B cell (primary cell): ENCODE measurements at regions not wholly inside any gene's neighbourhood (a gene's known extent, or its start where the extent isn't known, plus 50 kb on each side); places are given as distances from the start of the nearest gene placed in this dataset.

Experiments
- ATAC-seq: fragments of 200-7000 bp; cut with Tn5 transposase; one replicate; pipeline ENCODE4 v1.10.0; 2021; ENCODE audit warnings: low read depth, mild to moderate bottlenecking, moderate number of reproducible peaks, moderate library complexity
- CTCF ChIA-PET: fragments of 350-600 bp; sonication (Branson Sonifier 250); formaldehyde crosslinking; loops from one replicate; lab custom pipeline; 2021; ENCODE audit warnings: antibody characterized with exemption, inconsistent platforms; lab: Charles Lee
- POLR2A ChIA-PET: fragments of 350-600 bp; sonication (Branson Sonifier 250); formaldehyde crosslinking; loops from one replicate; lab custom pipeline; 2021; ENCODE audit warnings: antibody characterized with exemption; lab: Charles Lee
- DNase-seq: peaks from one replicate; pipeline ENCODE4 v3.0.0; 2013
- H2AFZ ChIP-seq: 2 replicates; pipeline ENCODE4 v1.6.1; 2012; ENCODE audit warnings: mild to moderate bottlenecking, low read depth, low read length; ENCODE audit not compliant: insufficient read depth, poor library complexity, severe bottlenecking
- H3K27ac ChIP-seq, 2 donors: 1 replicate in 1 of 2; 2 replicates in 1 of 2; pipeline ENCODE4 v1.5.1; 2012 to 2013; ENCODE audit warnings: low read length in 2 of 2, mild to moderate bottlenecking in 2 of 2, moderate library complexity in 1 of 2
- H3K27me3 ChIP-seq, 4 experiments: fragments of 200-600 bp in 1 of 4; sonication (generic) in 1 of 4; replicated peaks in 1 of 4; 1 replicate in 2 of 4; 2 replicates in 2 of 4; pipeline versions ENCODE4 v1.6.1 to v1.7.0; 2013 to 2016; ENCODE audit warnings: low read length in 3 of 4, mild to moderate bottlenecking in 2 of 4, mixed read lengths in 1 of 4, moderate library complexity in 1 of 4; ENCODE audit not compliant: insufficient read depth in 4 of 4, control insufficient read depth in 3 of 4; ENCODE audit errors: control extremely low read depth in 1 of 4
- H3K36me3 ChIP-seq, 2 experiments: replicated peaks in 1 of 2; 1 replicate in 1 of 2; 2 replicates in 1 of 2; pipeline versions ENCODE4 v1.6.1 to v1.7.1; 2013; ENCODE audit warnings: low read length in 1 of 2; ENCODE audit not compliant: insufficient read depth in 2 of 2, control insufficient read depth in 1 of 2; ENCODE audit errors: control extremely low read depth in 1 of 2, extremely low read depth in 1 of 2
- H3K4me1 ChIP-seq, 2 donors: fragments of 200-600 bp in 1 of 2; sonication (generic) in 1 of 2; 1 replicate in 1 of 2; 2 replicates in 1 of 2; pipeline versions ENCODE4 v1.5.1 to v1.6.1; 2013 to 2017; ENCODE audit warnings: low read length in 2 of 2; ENCODE audit not compliant: control insufficient read depth in 2 of 2, insufficient read depth in 2 of 2
- H3K4me2 ChIP-seq: replicated peaks from 2 replicates; pipeline ENCODE3; 2012; ENCODE audit warnings: mild to moderate bottlenecking, low read depth, low read length; ENCODE audit not compliant: poor library complexity, severe bottlenecking
- H3K4me3 ChIP-seq, 5 experiments: fragments of 200-600 bp in 1 of 5; sonication (generic) in 1 of 5; 1 replicate in 3 of 5; 2 replicates in 2 of 5; pipeline versions ENCODE4 v1.5.1 to v1.7.0; 2011 to 2016; ENCODE audit warnings: low read length in 4 of 5, mild to moderate bottlenecking in 4 of 5, low read depth in 2 of 5, control low read depth in 1 of 5, moderate library complexity in 1 of 5; ENCODE audit not compliant: insufficient read depth in 1 of 5; ENCODE audit errors: control extremely low read depth in 1 of 5, extremely low read depth in 1 of 5
- H3K79me2 ChIP-seq: fragments of 200-600 bp; sonication (generic); one replicate; pipeline ENCODE4 v1.6.0; 2016; ENCODE audit warnings: low read length; ENCODE audit not compliant: control insufficient read depth, insufficient read depth
- H3K9ac ChIP-seq: fragments of 200-600 bp; sonication (generic); 2 replicates; pipeline ENCODE4 v1.6.1; 2017; ENCODE audit warnings: mild to moderate bottlenecking, low read length, moderate library complexity
- H3K9me3 ChIP-seq, 3 donors: one replicate each; pipeline versions ENCODE4 v1.6.1 to v1.7.1; 2013; ENCODE audit warnings: low read length in 2 of 3; ENCODE audit not compliant: control insufficient read depth in 2 of 3, insufficient read depth in 1 of 3; ENCODE audit errors: control extremely low read depth in 1 of 3
- H4K20me1 ChIP-seq: 2 replicates; pipeline ENCODE4 v1.6.0; 2012; ENCODE audit warnings: mild to moderate bottlenecking, low read length; ENCODE audit not compliant: insufficient read depth, control insufficient read depth, poor library complexity, severe bottlenecking
- H3K27ac Mint-ChIP-seq: one replicate; pipeline ENCODE4 v1.8.0; 2021; ENCODE audit warnings: mixed read lengths
- H3K27me3 Mint-ChIP-seq: one replicate; pipeline ENCODE4 v1.8.0; 2021; ENCODE audit warnings: mixed read lengths
- H3K4me1 Mint-ChIP-seq: one replicate; pipeline ENCODE4 v1.8.0; 2021; ENCODE audit warnings: mixed read lengths
- H3K4me3 Mint-ChIP-seq: one replicate; pipeline ENCODE4 v1.8.0; 2021; ENCODE audit warnings: mixed read lengths
- H3K9me3 Mint-ChIP-seq: one replicate; pipeline ENCODE4 v1.8.0; 2022; ENCODE audit warnings: mixed read lengths; ENCODE audit not compliant: insufficient read depth
- EZH2 ChIP-seq: IDR thresholded peaks from 2 replicates; pipeline ENCODE4 v1.6.1; 2012; ENCODE audit warnings: borderline replicate concordance, low read depth, mild to moderate bottlenecking, moderate library complexity, low read length; ENCODE audit not compliant: insufficient read depth, poor library complexity, severe bottlenecking
- WGBS: methylation state at CpG from one replicate; pipeline ENCODE4 v1.1.5; 2013; ENCODE audit warnings: missing lambda C conversion rate; ENCODE audit not compliant: insufficient coverage; 5-methylcytosine and 5-hydroxymethylcytosine counted together
- intact Hi-C: fragments of 100-400 bp; cut with micrococcal nuclease; formaldehyde crosslinking; loops from one replicate; pipeline ENCODE4 v1.10.0; 2022
- TF ChIP-seq, protein P1 (sequence below): fragments of 200-600 bp; IDR thresholded peaks from one replicate; pipeline ENCODE4 v1.8.0; 2022; ENCODE audit warnings: antibody characterized with exemption, mild to moderate bottlenecking

DNA sequence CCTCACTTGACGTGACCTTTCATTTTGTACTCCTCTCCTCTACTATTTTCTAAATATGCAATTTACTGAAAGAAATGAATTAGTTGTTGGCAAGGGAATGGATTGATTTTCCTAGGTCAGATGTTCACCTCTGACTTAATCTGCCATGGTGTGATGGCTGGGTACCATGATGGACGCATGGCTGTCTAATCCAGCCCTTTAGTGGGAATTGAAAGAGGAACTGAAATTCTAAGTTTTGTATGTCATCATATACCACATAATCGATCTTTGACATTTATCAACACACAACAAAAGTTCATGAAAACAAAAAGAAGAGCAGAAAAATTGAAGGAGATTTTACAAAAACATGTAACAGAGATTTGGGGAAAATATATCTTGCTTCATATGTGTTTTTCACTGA is 331.3 kb upstream of the SNX7 start:
- no peaks in the 10 kb centered on the region for H3K4me1 ChIP-seq
- Mint-ChIP-seq H3K9me3 (peaks cover 2% of the 10 kb centered on the region), H3K27ac (no peak overlapping the region), H3K4me3 (no peak overlapping the region), H3K27me3 (no peaks in the 10 kb centered on the region), H3K4me1 (no peaks in the 10 kb centered on the region)
- H3K27ac ChIP-seq = no peak overlapping the region
- no peaks in the 10 kb centered on the region for H3K36me3 ChIP-seq
- H3K9me3 ChIP-seq = no peaks in the 10 kb centered on the region
- WGBS = no CpG with 5 or more reads among the region's 3 CpGs
- ATAC-seq (no peak), DNase-seq (no peak)
- no peak overlapping the region for H2AFZ ChIP-seq
- ChIA-PET CTCF (no interaction called here), POLR2A (no interaction called here)
- no peaks in the 10 kb centered on the region for H4K20me1 ChIP-seq
- no peaks in the 10 kb centered on the region for H3K79me2 ChIP-seq
- TF ChIP-seq, protein P1, sequence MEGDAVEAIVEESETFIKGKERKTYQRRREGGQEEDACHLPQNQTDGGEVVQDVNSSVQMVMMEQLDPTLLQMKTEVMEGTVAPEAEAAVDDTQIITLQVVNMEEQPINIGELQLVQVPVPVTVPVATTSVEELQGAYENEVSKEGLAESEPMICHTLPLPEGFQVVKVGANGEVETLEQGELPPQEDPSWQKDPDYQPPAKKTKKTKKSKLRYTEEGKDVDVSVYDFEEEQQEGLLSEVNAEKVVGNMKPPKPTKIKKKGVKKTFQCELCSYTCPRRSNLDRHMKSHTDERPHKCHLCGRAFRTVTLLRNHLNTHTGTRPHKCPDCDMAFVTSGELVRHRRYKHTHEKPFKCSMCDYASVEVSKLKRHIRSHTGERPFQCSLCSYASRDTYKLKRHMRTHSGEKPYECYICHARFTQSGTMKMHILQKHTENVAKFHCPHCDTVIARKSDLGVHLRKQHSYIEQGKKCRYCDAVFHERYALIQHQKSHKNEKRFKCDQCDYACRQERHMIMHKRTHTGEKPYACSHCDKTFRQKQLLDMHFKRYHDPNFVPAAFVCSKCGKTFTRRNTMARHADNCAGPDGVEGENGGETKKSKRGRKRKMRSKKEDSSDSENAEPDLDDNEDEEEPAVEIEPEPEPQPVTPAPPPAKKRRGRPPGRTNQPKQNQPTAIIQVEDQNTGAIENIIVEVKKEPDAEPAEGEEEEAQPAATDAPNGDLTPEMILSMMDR = no peak
- TF ChIP-seq EZH2 = no peak
- no peak overlapping the region for H3K4me2 ChIP-seq
- no peak overlapping the region for H3K4me3 ChIP-seq
- intact Hi-C loops = no loop called here
- no peaks in the 10 kb centered on the region for H3K27me3 ChIP-seq
- H3K9ac ChIP-seq = no peak overlapping the region

DNA sequence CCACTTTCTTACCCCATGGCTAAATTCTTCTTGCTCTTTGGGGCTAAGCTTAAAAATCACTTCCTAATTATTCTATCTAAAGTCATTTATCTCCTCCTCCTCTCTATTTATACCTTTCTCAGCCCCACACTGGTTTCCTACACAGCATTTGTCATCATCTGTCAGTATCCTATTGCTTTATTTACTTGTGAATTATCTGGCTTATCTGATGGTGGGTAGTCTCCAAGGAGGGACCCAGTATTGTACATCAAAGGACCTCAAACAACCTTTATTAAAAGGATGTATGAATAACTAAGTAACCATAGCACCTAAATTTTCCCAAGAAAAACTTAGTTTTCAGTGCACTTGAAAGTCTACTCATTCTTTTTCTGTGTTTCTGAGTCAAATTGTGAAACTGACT is 332.7 kb upstream of the SNX7 start:
- H3K9me3 Mint-ChIP-seq = peaks cover 2% of the 10 kb centered on the region
- ATAC-seq = no peak

More for the DNA sequence above, 332.7 kb upstream of the SNX7 start:
- H3K9ac ChIP-seq = no peak overlapping the region
- no peaks in the 10 kb centered on the region for H3K27me3 Mint-ChIP-seq
- H3K9me3 ChIP-seq = no peaks in the 10 kb centered on the region
- TF ChIP-seq, protein P1 = no peak
- no peak for TF ChIP-seq EZH2
- H3K4me1 Mint-ChIP-seq = no peaks in the 10 kb centered on the region
- H3K36me3 ChIP-seq = no peaks in the 10 kb centered on the region
- H3K4me3 ChIP-seq = no peak overlapping the region
- H3K27ac ChIP-seq = no peak overlapping the region
- no peaks in the 10 kb centered on the region for H4K20me1 ChIP-seq
- H3K4me1 ChIP-seq = no peaks in the 10 kb centered on the region
- intact Hi-C loops = no loop called here
- CTCF ChIA-PET = no interaction called here
- no peak overlapping the region for H3K4me3 Mint-ChIP-seq
- no peaks in the 10 kb centered on the region for H3K27me3 ChIP-seq
- POLR2A ChIA-PET = no interaction called here
- no peak overlapping the region for H3K27ac Mint-ChIP-seq
- no peak overlapping the region for H2AFZ ChIP-seq
- DNase-seq = no peak
- no peaks in the 10 kb centered on the region for H3K79me2 ChIP-seq
- H3K4me2 ChIP-seq = no peak overlapping the region
